ENCODE measurements at regions not wholly inside any gene's neighbourhood (a gene's known extent, or its start where the extent isn't known, plus 50 kb on each side); places are given as distances from the start of the nearest gene placed in this dataset.

DNA sequence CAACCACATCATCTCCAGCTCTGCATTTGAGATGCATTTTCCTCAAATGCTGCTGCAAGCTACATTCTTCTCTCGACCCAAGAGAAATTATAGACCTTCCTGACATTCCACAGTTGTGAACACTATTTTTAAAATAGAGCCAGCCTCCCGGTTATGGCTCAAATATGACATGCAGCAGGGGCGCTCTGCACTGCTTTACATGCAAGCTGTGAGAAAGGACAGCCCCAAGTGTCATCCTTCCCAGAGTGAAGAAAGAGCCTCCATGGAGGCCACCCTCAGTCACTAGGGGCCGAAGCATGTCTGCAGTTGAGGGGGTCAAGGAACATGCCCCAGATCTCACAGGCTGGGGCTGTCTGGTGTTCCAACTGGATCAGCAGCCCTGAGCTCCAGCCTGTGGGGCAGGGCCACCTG is 63.9 kb upstream of the CHST15 start:
- DNase-seq (ENCODE audit: low read depth), result no peak
- H3K4me3 ChIP-seq (ENCODE audit: low read depth, low read length), result no peak overlapping the region
- TF ChIP-seq, protein P1, sequence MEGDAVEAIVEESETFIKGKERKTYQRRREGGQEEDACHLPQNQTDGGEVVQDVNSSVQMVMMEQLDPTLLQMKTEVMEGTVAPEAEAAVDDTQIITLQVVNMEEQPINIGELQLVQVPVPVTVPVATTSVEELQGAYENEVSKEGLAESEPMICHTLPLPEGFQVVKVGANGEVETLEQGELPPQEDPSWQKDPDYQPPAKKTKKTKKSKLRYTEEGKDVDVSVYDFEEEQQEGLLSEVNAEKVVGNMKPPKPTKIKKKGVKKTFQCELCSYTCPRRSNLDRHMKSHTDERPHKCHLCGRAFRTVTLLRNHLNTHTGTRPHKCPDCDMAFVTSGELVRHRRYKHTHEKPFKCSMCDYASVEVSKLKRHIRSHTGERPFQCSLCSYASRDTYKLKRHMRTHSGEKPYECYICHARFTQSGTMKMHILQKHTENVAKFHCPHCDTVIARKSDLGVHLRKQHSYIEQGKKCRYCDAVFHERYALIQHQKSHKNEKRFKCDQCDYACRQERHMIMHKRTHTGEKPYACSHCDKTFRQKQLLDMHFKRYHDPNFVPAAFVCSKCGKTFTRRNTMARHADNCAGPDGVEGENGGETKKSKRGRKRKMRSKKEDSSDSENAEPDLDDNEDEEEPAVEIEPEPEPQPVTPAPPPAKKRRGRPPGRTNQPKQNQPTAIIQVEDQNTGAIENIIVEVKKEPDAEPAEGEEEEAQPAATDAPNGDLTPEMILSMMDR (IDR thresholded peaks at IDR 0.05; ENCODE audit: control insufficient read depth, extremely low read depth, insufficient read depth), result no peak

DNA sequence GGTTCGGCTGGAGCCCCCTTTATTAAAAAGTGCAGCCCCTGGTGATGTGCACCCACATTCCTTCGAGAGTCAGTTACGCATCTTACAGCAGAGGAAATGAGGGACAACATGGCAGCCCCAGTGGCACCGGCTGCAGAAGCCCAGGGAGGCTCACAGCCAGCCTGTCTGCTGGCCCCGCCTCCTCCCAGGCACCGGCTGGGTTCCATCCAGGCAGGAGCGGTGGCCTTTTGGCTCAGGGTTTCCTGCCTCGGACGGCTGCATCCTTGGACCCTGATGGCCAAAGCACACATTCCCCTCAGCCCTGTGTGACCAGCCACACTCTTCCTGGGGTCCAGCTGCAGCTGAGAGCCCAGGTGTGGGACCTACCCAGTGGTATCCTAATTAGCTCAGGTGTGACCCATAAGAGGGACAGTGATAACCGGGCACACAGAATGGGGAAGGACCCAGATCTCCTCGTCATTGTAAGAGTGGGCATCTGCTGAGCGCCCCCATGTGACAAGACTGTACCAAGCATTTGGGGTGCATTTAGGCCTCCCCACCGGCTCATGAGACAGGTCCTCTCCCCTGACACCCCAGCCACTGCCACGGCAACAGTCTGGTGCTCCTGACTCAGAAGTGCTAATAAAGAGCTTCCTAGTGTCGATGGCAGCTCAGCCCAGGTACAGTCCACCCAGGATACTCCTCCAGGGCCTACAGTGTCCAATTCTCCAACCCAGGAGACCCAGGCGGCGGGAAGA is 63.3 kb upstream of the CHST15 start:
- H3K4me3 ChIP-seq (ENCODE audit: low read depth, low read length), result no peak overlapping the region
- TF ChIP-seq, protein P1 (IDR thresholded peaks at IDR 0.05; ENCODE audit: control insufficient read depth, extremely low read depth, insufficient read depth), result no peak
- DNase-seq (ENCODE audit: low read depth), result no peak

DNA sequence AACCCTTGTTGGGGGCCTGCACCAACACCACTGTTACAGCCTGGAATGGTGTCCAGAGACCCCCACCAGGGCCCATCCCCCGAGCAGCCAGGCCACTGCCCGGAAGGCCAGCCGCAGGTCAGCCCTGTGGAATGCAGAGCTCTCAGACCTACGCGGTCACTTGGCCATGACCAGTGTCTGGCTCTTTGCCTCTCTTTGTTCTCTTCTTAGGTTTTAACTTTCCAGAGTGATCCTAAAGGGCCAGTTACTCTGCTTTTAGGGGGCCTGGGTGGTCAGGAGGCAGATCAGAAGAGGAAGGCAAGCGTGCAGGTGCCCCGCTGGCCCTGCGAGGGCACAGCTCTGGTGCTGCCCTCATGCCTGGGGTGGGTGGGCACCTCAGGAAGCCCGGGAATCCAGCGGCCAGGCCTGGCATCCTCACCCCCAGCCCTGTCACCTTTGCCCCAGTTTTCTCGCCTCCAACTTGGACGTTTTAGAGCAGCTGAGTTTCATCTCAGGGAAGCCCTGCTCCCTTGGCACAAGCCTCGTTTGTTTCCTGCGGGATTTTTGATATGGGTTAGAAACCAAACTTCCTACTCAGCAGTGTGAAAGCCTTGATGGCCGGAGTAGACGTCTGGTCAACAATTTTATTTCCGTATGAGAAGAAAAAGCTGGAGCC is 62.5 kb upstream of the CHST15 start:
- DNase-seq (ENCODE audit: low read depth), result no peak
- TF ChIP-seq, protein P1 (IDR thresholded peaks at IDR 0.05; ENCODE audit: control insufficient read depth, extremely low read depth, insufficient read depth), result no peak
- no peak overlapping the region for H3K4me3 ChIP-seq (ENCODE audit: low read depth, low read length)

DNA sequence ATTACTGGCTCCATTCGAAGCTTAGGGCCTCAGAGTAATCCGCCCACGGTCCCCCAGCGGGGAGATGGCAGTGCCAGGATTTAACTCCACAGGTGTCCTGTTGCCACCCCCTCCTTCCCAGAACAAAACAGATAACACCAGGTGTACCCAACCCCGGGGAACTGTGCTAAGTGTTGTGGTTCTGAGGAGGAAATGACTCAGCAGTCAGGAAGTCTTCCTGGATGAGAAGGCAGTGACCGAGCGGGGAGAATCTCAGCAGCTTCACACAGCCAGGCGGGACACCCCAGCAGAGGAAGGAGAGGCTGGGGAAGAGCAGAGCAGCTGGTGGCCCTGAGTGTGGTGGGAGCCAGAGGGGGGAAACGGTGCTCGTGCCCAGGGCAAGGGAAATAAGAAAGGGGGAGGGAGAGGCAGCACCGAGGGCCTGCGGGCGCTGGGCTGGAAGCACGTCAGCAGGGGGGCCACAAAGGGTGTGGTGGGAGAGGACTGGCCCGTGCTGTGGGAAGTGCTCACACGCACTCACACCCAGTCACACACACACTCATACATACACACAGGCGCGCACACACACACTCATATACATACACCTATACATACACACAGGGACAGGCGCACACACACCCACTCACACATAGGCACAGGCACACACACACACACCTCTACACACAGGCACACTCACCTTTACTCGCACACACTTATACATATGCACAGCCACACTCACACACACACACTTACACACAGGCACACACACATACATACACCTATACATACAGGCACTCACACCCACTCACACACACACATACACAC is 59.8 kb upstream of the CHST15 start:
- TF ChIP-seq, protein P1 (IDR thresholded peaks at IDR 0.05; ENCODE audit: control insufficient read depth, extremely low read depth, insufficient read depth), result no peak
- H3K4me3 ChIP-seq (ENCODE audit: low read depth, low read length), result no peak overlapping the region
- DNase-seq (ENCODE audit: low read depth), result peak; percentile 19

DNA sequence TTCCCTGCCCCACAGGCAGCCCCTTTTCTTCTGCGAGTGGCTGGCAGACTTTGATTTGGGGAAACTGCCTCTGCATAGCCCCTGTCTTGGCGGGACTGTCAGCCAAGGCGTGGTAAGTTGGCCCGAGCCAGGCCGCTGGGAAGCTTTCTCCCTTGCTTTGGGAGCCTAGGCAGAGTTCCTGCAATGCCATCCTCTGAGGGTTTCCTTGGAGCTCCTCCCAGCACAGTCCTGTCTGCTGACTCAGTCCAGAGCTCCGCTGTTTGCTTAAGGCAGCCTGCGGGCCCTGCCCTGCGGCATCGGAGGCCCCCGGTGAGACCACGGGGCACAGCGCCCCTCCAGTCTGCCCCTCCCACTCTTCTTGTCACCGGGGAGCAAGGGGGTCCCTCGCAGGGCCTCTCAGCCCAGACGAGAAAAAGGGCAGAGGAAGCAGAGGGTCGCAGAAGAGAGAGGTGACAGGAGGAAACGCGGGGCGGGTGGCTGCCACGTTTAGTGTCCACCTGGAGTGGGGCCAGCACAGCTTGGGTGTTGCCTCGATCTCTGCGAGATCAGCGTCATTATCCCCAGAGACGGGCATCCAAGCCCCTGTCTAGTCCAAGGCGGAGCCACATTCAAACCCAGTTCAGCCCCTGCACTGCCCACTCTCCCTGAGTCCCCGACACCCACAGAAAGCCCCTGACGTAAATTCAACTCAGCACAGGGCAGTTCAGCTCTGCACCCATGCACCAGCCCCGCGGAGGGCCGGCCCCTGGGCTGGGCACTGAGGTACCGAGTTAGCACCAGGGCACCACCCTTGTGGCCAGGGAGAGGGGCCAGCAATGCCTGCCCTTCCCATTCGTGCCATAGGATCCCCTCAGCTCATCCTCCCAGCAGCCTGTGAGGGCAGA is 59.0 kb upstream of the CHST15 start:
- TF ChIP-seq, protein P1 (IDR thresholded peaks at IDR 0.05; ENCODE audit: control insufficient read depth, extremely low read depth, insufficient read depth), result no peak
- no peak for DNase-seq (ENCODE audit: low read depth)
- H3K4me3 ChIP-seq (ENCODE audit: low read depth, low read length), result no peak overlapping the region

DNA sequence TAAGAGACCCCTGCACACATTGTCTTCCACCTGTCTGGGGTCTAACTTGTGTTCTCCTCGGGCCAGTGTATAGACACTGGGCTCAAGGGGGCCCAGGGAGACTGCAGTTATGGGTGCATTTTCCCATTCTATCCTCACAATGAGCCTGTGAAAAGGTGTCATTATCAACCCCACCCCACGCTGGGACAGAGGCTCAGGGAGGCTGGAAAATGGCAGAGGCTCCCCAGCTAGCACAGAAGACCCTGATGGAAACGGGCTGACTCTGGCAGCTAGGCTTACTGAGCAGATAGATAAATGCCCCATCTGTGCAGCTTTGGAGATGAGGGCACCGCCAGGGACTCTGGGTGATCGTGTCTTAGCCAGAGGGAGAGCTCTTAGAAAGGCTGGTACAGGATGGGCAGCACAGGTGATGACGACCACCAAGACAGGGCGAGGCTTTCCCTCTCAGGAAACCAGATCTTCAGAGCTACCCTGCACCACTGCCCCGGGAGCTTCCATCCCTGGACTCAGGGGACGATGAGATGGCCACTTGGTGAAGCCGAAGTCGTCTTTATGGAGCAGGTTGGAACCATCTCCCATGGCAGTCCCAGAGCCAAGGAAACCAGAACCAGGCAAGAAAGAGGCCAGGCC is 58.2 kb upstream of the CHST15 start:
- H3K4me3 ChIP-seq (ENCODE audit: low read depth, low read length), result no peak overlapping the region
- TF ChIP-seq, protein P1 (IDR thresholded peaks at IDR 0.05; ENCODE audit: control insufficient read depth, extremely low read depth, insufficient read depth), result no peak
- DNase-seq (ENCODE audit: low read depth), result no peak
